ENCODE measurements at regions not wholly inside any gene's neighbourhood (a gene's known extent, or its start where the extent isn't known, plus 50 kb on each side); places are given as distances from the start of the nearest gene placed in this dataset.
A peak's percentile ranks its signal among the peaks of the same experiment; 100 is the strongest.

GRCh38 chr6:167689751-167690150, 137.0 kb upstream of the AFDN start:
- Mint-ChIP-seq H3K4me3 (no peak overlapping the region), H3K9me3 (no peaks in the 10 kb centered on the region; the same call in 2 of the 3 replicates), H3K4me1 (peaks cover 40% of the 10 kb centered on the region), H3K27me3 (ENCODE audit: insufficient read depth, low read depth, poor library complexity) (peaks cover 13% of the 10 kb centered on the region), H3K36me3 (ENCODE audit: low read depth) (no peaks in the 10 kb centered on the region; the same call in 2 of the 3 replicates), H3K27ac (peak overlapping the region; percentile 27; the same call in 1 of the 2 replicates)
- no peak for ATAC-seq
- TF ChIP-seq EZH2 (IDR thresholded peaks at IDR 0.05; ENCODE audit: low read depth, unreplicated experiment) = no peak
- TF ChIP-seq ZNF462 (CRISPR knock-in tag; IDR thresholded peaks at IDR 0.05) = no peak
- no peak for TF ChIP-seq ZNF114 (CRISPR knock-in tag; IDR thresholded peaks at IDR 0.05)
- TF ChIP-seq ZNF331 (CRISPR knock-in tag; IDR thresholded peaks at IDR 0.05; ENCODE audit: low read depth) = no peak
- TF ChIP-seq NANOG (IDR thresholded peaks at IDR 0.05; ENCODE audit: borderline replicate concordance) = no peak
- no peak for TF ChIP-seq POLR2AphosphoS5 (IDR thresholded peaks at IDR 0.05; ENCODE audit: low read depth)
- no peak for TF ChIP-seq CTCF (conservative IDR thresholded peaks at IDR 0.05; ENCODE audit: low read depth in 2 of 2)
- TF ChIP-seq REST (IDR thresholded peaks at IDR 0.05; ENCODE audit: unreplicated experiment) = no peak
- no peak for TF ChIP-seq JUNB (IDR thresholded peaks at IDR 0.05; ENCODE audit: unreplicated experiment)
- TF ChIP-seq CREB1 (CRISPR knock-in tag; IDR thresholded peaks at IDR 0.05; ENCODE audit: low read depth) = no peak
- TF ChIP-seq STAT1 (IDR thresholded peaks at IDR 0.05; ENCODE audit: unreplicated experiment) = no peak
- TF ChIP-seq ETS1 (IDR thresholded peaks at IDR 0.05) = no peak
- no peak for TF ChIP-seq EZH2phosphoT487 (IDR thresholded peaks at IDR 0.05; ENCODE audit: unreplicated experiment)
- no peak overlapping the region for H3K4me3 ChIP-seq
- no peak for DNase-seq (ENCODE audit: low spot score)
- peaks cover 8% of the 10 kb centered on the region; the same call in 1 of the 2 replicates for H3F3A ChIP-seq (replicated peaks; ENCODE audit: low read depth)
- H4K20me1 ChIP-seq (replicated peaks; ENCODE audit: insufficient read depth) = no peaks in the 10 kb centered on the region
- H3K4me2 ChIP-seq = no peak overlapping the region
- 0 out of 2 replicates have a peak, but pooled peaks cover 12% of the 10 kb centered on the region for H3K9me2 ChIP-seq (ENCODE audit: insufficient read depth)
- no peaks in the 10 kb centered on the region for H3K79me2 ChIP-seq (replicated peaks; ENCODE audit: insufficient read depth)
- no peak overlapping the region for H2AFZ ChIP-seq
- H3K36me3 ChIP-seq (ENCODE audit: insufficient read depth) = no peaks in the 10 kb centered on the region
- H3K27ac ChIP-seq (ENCODE audit: low read depth) = no peak overlapping the region
- no peaks in the 10 kb centered on the region for H3K27me3 ChIP-seq (ENCODE audit: insufficient read depth)
- H3K4me1 ChIP-seq (ENCODE audit: insufficient read depth) = peaks cover 12% of the 10 kb centered on the region
